AG04449 (cell line): ENCODE measurements at regions not wholly inside any gene's neighbourhood (a gene's known extent, or its start where the extent isn't known, plus 50 kb on each side); places are given as distances from the start of the nearest gene placed in this dataset.

ENCODE experiments used
- CTCF ChIA-PET: fragments of 350-600 bp; formaldehyde crosslinking; extraction: SDS; loops from one replicate; lab custom pipeline; 2021; ENCODE audit warnings: antibody characterized with exemption; lab: Yijun Ruan, JAX
- POLR2A ChIA-PET: fragments of 400-600, 350-600 bp; formaldehyde crosslinking; extraction: SDS; loops from one replicate; lab custom pipeline; 2020; ENCODE audit warnings: antibody characterized with exemption, inconsistent platforms; lab: Yijun Ruan, JAX
- DNase-seq: peaks from one replicate; pipeline ENCODE4 v3.0.0-alpha.2; 2010; ENCODE audit warnings: low read depth, low spot score
- H3K4me3 ChIP-seq: 2 replicates; pipeline ENCODE4 v1.5.1; 2011; ENCODE audit warnings: low read depth, mild to moderate bottlenecking, control low read depth, low read length
- TF ChIP-seq, protein P1 (sequence below): IDR thresholded peaks from one replicate; pipeline ENCODE4 v1.5.1; 2011; ENCODE audit warnings: mild to moderate bottlenecking, moderate library complexity, low read length, control low read depth, inconsistent platforms; ENCODE audit not compliant: insufficient read depth; ENCODE audit errors: missing control alignments

DNA sequence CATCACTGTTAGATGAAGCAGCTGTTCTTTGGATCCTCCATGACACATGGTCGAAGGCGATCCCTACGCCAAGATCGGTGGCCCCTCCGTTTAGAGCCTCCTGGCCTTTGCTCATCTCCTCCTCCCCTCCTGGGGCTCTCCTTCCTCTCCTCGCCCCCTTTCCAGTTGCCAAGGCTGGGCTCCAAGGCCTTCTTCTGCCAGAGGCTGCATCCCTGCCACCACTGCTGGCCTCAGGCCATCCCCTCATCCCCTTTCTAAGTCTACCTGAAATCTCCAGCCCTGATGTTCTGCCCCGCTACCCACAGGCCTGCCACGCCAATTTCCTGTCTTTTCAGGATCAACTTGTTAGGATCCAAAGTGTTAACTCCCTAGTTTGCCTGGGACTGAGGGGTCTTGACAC, 265.1 kb upstream of the ZMIZ1 start:
- TF ChIP-seq, protein P1, sequence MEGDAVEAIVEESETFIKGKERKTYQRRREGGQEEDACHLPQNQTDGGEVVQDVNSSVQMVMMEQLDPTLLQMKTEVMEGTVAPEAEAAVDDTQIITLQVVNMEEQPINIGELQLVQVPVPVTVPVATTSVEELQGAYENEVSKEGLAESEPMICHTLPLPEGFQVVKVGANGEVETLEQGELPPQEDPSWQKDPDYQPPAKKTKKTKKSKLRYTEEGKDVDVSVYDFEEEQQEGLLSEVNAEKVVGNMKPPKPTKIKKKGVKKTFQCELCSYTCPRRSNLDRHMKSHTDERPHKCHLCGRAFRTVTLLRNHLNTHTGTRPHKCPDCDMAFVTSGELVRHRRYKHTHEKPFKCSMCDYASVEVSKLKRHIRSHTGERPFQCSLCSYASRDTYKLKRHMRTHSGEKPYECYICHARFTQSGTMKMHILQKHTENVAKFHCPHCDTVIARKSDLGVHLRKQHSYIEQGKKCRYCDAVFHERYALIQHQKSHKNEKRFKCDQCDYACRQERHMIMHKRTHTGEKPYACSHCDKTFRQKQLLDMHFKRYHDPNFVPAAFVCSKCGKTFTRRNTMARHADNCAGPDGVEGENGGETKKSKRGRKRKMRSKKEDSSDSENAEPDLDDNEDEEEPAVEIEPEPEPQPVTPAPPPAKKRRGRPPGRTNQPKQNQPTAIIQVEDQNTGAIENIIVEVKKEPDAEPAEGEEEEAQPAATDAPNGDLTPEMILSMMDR: no peak
- DNase-seq: no peak
- CTCF ChIA-PET: interaction anchor here (1.1 to 1.4 kb wide), 2 partner anchors 26 to 72 kb away, joined by 3 read pairs; no protein-coding TSS in a partner anchor
- no peak overlapping the region for H3K4me3 ChIP-seq
- POLR2A ChIA-PET: no interaction called here

DNA sequence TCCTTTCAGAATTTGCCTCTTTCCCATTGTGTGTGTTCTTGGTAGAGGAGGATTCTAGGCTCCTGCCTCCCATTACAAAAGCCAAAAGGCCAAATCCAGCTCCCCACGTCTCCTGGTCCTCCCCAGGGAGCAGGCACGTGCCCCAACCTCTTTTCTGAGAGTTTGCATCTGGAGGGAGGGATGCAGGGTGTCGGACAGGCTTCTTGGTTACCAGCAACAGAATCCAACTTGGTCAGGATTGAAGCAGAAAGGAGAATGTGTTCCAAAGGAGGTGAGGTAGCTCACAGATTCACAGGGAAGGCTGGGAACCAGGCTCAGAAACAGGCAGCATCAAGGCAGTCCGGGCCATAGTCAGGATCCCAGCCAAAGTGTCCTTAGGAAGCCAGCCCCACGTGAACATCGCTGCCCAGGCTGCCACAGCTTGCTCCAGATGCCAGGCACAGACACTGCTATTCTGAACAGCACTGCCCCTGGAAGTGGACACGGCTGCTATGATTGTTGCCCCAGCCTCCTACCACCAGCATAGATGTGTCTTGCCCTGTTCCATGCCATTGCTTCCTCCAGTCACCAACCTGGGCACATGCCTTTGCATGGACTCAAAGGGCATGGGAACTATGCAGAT, 264.2 kb upstream of the ZMIZ1 start:
- no peak for DNase-seq
- H3K4me3 ChIP-seq: no peak overlapping the region
- ChIA-PET CTCF (interaction anchor here (1.1 kb wide), 1 partner anchor 73 kb away, joined by 3 read pairs; no protein-coding TSS in a partner anchor), POLR2A (no interaction called here)
- TF ChIP-seq, protein P1: no peak

DNA sequence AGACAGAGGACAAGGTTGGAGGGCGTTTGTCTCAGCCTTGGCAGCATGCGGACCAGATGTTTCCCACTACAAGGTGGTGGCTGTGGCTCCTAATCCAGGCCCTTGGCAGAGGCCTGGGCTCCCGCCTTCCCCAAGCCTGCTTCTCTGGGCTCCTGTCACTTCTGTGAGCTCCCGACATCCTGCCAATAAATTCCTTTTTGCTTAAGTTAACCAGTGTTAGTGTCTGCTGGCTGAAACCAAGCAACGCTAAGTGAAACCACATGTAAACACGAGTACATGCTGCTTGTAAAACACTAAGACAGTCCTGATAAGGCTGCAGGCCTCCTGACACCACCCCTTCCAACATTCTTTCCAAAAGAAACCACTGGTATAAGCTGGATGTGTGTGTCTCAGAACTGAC, 263.6 kb upstream of the ZMIZ1 start:
- no peak overlapping the region for H3K4me3 ChIP-seq
- ChIA-PET POLR2A (no interaction called here), CTCF (interaction anchor here (1.0 kb wide), 1 partner anchor 503 kb away, joined by 3 read pairs; no protein-coding TSS in a partner anchor)
- TF ChIP-seq, protein P1: no peak
- DNase-seq: peak; percentile 99

DNA sequence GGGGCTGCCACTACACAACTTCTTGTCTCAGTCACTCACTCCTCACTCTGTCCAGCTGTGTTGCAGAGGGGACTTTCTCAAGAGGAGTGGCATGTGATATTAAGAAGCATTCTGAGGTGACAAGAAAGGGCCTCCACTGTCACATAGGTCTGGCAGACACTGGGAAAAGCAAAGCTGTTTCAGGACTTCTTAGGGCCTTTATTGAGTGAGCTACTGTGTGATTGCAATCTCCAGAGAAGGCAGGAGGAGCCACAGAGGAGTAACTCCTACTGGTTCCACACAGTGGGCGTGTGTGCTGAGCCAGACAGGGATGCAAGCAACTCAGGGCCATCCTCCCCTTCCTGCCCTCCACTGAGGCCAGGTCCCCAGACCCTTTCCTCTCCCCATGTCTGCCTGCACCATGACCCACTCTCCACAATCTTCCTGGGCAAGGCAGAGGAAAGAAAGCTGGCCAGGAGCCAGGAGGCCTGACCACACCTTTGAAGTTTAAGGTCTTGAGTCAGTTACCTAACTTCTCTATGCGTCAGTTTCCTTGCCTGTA, 262.0 kb upstream of the ZMIZ1 start:
- POLR2A ChIA-PET: no interaction called here
- no peak for DNase-seq
- TF ChIP-seq, protein P1: no peak
- no peak overlapping the region for H3K4me3 ChIP-seq
- CTCF ChIA-PET: interaction anchor here (1.1 kb wide), 1 partner anchor 20 kb away, joined by 3 read pairs; no protein-coding TSS in a partner anchor

DNA sequence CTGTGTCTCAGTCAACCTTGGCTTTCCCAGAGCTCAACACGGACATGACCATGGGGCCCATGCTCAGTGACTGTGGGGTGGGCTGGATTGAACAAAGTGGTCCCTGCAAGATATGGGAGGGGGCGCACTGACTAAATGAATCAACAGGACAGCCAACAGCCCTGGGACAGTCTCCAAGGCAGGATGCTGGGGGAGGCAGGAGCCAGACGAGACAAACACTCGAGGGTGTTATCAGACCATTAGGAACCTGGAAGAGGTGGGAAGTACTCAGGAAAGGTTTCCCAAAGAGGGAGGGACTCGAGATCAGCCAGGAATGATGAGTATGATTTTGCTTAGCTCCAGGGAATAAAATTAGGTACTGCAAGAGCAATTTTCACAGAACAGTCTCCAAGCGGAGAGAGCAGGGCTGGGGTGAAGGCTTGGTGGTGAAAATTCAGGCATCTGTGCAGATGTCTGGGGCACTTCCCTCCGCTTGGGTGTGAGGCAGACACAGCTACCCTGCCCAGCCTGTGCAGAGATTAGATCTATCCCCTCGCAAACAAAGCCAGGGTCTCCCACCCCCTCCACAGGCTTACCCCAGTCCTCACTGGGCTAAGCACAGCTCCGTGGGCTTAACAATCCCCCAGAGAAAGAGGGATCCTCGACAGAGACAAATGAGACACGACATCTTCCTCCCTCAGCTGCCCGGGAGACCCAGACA, 261.1 kb upstream of the ZMIZ1 start:
- TF ChIP-seq, protein P1: no peak
- POLR2A ChIA-PET: no interaction called here
- H3K4me3 ChIP-seq: no peak overlapping the region
- CTCF ChIA-PET: interaction anchor here (1.4 kb wide), 2 partner anchors 28 to 760 kb away, joined by 3 read pairs; no protein-coding TSS in a partner anchor
- DNase-seq: no peak

DNA sequence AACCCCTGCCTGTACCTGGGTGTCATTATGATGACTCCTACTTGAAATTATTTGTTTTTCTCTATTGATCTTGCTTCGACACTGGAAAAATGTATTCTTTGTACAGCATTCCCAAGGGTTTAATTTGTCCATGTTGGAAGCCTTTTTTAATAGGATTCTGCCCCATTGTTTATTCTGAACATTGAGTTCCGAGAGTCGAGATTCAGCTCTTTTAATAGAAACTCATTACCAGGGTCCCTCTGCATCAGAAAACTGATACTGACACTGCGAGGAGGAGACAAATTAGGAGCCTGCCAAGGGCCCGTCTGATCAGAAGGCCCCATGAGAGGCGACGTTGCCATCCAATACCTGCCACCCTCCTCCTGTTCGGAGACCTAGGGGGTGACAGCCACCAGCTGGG, 260.5 kb upstream of the ZMIZ1 start:
- TF ChIP-seq, protein P1: no peak
- no peak overlapping the region for H3K4me3 ChIP-seq
- DNase-seq: no peak
- ChIA-PET CTCF (interaction anchor here (1.4 kb wide), 2 partner anchors 27 to 761 kb away, joined by 3 read pairs; no protein-coding TSS in a partner anchor), POLR2A (no interaction called here)
